Activated T-helper 2 cell treated with anti-CD3 and anti-CD28 coated beads, Interferon-gamma antibody, Interleukin-2, Interleukin-4, amounts not matched to agents 10 μg/mL and 5 μg/mL and 100 μg/mL, durations not matched to agents 14 hours and 24 hours and 36 hours (primary cell): ENCODE measurements at regions not wholly inside any gene's neighbourhood (a gene's known extent, or its start where the extent isn't known, plus 50 kb on each side); places are given as distances from the start of the nearest gene placed in this dataset.
"Not testable (repeated sequence)": the region's sequence is repeated elsewhere in the genome, so short reads cannot be mapped to it uniquely, and the experiment has no call there.

Experiments
- DNase-seq: peaks from one replicate; pipeline ENCODE4 v3.0.0; 2021; ENCODE audit warnings: low spot score
- H3K27ac Mint-ChIP-seq: one replicate; pipeline ENCODE4 v1.8.0; 2021; ENCODE audit warnings: mixed read lengths
- H3K27me3 Mint-ChIP-seq: one replicate; pipeline ENCODE4 v1.8.0; 2021; ENCODE audit warnings: low read depth, mixed read lengths
- H3K36me3 Mint-ChIP-seq: one replicate; pipeline ENCODE4 v1.8.0; 2021; ENCODE audit warnings: low read depth, mixed read lengths
- H3K4me1 Mint-ChIP-seq: one replicate; pipeline ENCODE4 v1.8.0; 2021; ENCODE audit warnings: low read depth, mixed read lengths
- H3K4me3 Mint-ChIP-seq: one replicate; pipeline ENCODE4 v1.8.0; 2021; ENCODE audit warnings: low read depth, mild to moderate bottlenecking, moderate library complexity, mixed read lengths
- H3K9me3 Mint-ChIP-seq: one replicate; pipeline ENCODE4 v1.8.0; 2021; ENCODE audit warnings: mixed read lengths
- intact Hi-C: fragments of 100-400 bp; cut with micrococcal nuclease; formaldehyde crosslinking; loops from one replicate; pipeline ENCODE4 v1.15.1; 2023

- peaks cover 10% of the 10 kb centered on the region for H3K4me1 Mint-ChIP-seq
- no peak overlapping the region for H3K27ac Mint-ChIP-seq
- H3K36me3 Mint-ChIP-seq = no peaks in the 10 kb centered on the region
- DNase-seq = no peak
- no peaks in the 10 kb centered on the region for H3K27me3 Mint-ChIP-seq
- H3K9me3 Mint-ChIP-seq = no peaks in the 10 kb centered on the region
- H3K4me3 Mint-ChIP-seq = no peak overlapping the region
- intact Hi-C loops = loop anchor here (1.0 to 2.0 kb wide), 2 partner anchors 8 to 14 kb away; no protein-coding TSS in a partner anchor
Observed at GRCh38 chr6:139520321-139520768, 145.9 kb upstream of the CITED2 start.

GRCh38 chr6:139519571-139520031, 145.2 kb upstream of the CITED2 start:
- intact Hi-C loops = loop anchor here (1.0 to 5.0 kb wide), 3 partner anchors 9 to 243 kb away; no protein-coding TSS in a partner anchor
- no peaks in the 10 kb centered on the region for H3K9me3 Mint-ChIP-seq
- no peaks in the 10 kb centered on the region for H3K27me3 Mint-ChIP-seq
- H3K4me1 Mint-ChIP-seq = peaks cover 15% of the 10 kb centered on the region
- H3K27ac Mint-ChIP-seq = no peak overlapping the region
- H3K4me3 Mint-ChIP-seq = no peak overlapping the region
- no peak for DNase-seq
- H3K36me3 Mint-ChIP-seq = no peaks in the 10 kb centered on the region

- no peaks in the 10 kb centered on the region for H3K27me3 Mint-ChIP-seq
- no peaks in the 10 kb centered on the region for H3K9me3 Mint-ChIP-seq
- peaks cover 15% of the 10 kb centered on the region for H3K4me1 Mint-ChIP-seq
- H3K36me3 Mint-ChIP-seq = no peaks in the 10 kb centered on the region
- no peak for DNase-seq
- intact Hi-C loops = loop anchor here (5.0 kb wide), 1 partner anchor 243 kb away; no protein-coding TSS in a partner anchor
- H3K27ac Mint-ChIP-seq = no peak overlapping the region
- no peak overlapping the region for H3K4me3 Mint-ChIP-seq
Observed at GRCh38 chr6:139519097-139519496, 144.6 kb upstream of the CITED2 start.

- Mint-ChIP-seq H3K27ac (no peak overlapping the region), H3K4me1 (peaks cover 15% of the 10 kb centered on the region), H3K9me3 (no peaks in the 10 kb centered on the region), H3K4me3 (no peak overlapping the region), H3K36me3 (no peaks in the 10 kb centered on the region), H3K27me3 (no peaks in the 10 kb centered on the region)
- no peak for DNase-seq
- intact Hi-C loops = loop anchor here (5.0 kb wide), 1 partner anchor 244 kb away; no protein-coding TSS in a partner anchor
Observed at GRCh38 chr6:139518556-139519091, 144.2 kb upstream of the CITED2 start.

- not testable (repeated sequence) for H3K27ac Mint-ChIP-seq, H3K36me3 Mint-ChIP-seq, H3K27me3 Mint-ChIP-seq, H3K4me3 Mint-ChIP-seq, DNase-seq, H3K9me3 Mint-ChIP-seq
- intact Hi-C loops = loop anchor here (5.0 kb wide), 1 partner anchor 244 kb away; no protein-coding TSS in a partner anchor
- peaks cover 15% of the 10 kb centered on the region for H3K4me1 Mint-ChIP-seq
Observed at GRCh38 chr6:139517998-139518555, 143.6 kb upstream of the CITED2 start.

GRCh38 chr6:139515511-139515910, 141.1 kb upstream of the CITED2 start:
- Mint-ChIP-seq H3K4me1 (peaks cover 13% of the 10 kb centered on the region), H3K9me3 (no peaks in the 10 kb centered on the region), H3K27me3 (peaks cover 6% of the 10 kb centered on the region), H3K27ac (no peak overlapping the region), H3K36me3 (no peaks in the 10 kb centered on the region), H3K4me3 (no peak overlapping the region)
- intact Hi-C loops = loop anchor here (5.0 kb wide), 1 partner anchor 247 kb away; no protein-coding TSS in a partner anchor
- no peak for DNase-seq

GRCh38 chr6:139514819-139515218, 140.4 kb upstream of the CITED2 start:
- H3K27me3 Mint-ChIP-seq = peaks cover 6% of the 10 kb centered on the region
- DNase-seq = no peak
- intact Hi-C loops = loop anchor here (5.0 kb wide), 1 partner anchor 247 kb away; no protein-coding TSS in a partner anchor
- no peak overlapping the region for H3K27ac Mint-ChIP-seq
- H3K9me3 Mint-ChIP-seq = no peaks in the 10 kb centered on the region
- H3K4me3 Mint-ChIP-seq = no peak overlapping the region
- peaks cover 6% of the 10 kb centered on the region for H3K4me1 Mint-ChIP-seq
- H3K36me3 Mint-ChIP-seq = no peaks in the 10 kb centered on the region

GRCh38 chr6:139510040-139510790, 135.8 kb upstream of the CITED2 start:
- Mint-ChIP-seq H3K4me1 (peaks cover 4% of the 10 kb centered on the region), H3K36me3 (no peaks in the 10 kb centered on the region), H3K9me3 (no peaks in the 10 kb centered on the region), H3K27ac (no peak overlapping the region), H3K27me3 (peaks cover 8% of the 10 kb centered on the region), H3K4me3 (no peak overlapping the region)
- no peak for DNase-seq
- intact Hi-C loops = no loop called here

- intact Hi-C loops = no loop called here
- no peak overlapping the region for H3K27ac Mint-ChIP-seq
- H3K9me3 Mint-ChIP-seq = no peaks in the 10 kb centered on the region
Observed at GRCh38 chr6:139509167-139509566, 134.7 kb upstream of the CITED2 start.

GRCh38 chr6:139508576-139508975, 134.1 kb upstream of the CITED2 start:
- DNase-seq = no peak
- H3K4me3 Mint-ChIP-seq = no peak overlapping the region
- H3K27ac Mint-ChIP-seq = no peak overlapping the region
- H3K36me3 Mint-ChIP-seq = no peaks in the 10 kb centered on the region
- no peaks in the 10 kb centered on the region for H3K4me1 Mint-ChIP-seq
- H3K9me3 Mint-ChIP-seq = no peaks in the 10 kb centered on the region
- H3K27me3 Mint-ChIP-seq = peaks cover 8% of the 10 kb centered on the region
- intact Hi-C loops = no loop called here

More at GRCh38 chr6:139509167-139509566, 134.7 kb upstream of the CITED2 start:
- H3K4me1 Mint-ChIP-seq = no peaks in the 10 kb centered on the region
- no peaks in the 10 kb centered on the region for H3K36me3 Mint-ChIP-seq
- H3K27me3 Mint-ChIP-seq = peaks cover 8% of the 10 kb centered on the region
- no peak overlapping the region for H3K4me3 Mint-ChIP-seq
- no peak for DNase-seq

GRCh38 chr6:139508023-139508422, 133.6 kb upstream of the CITED2 start:
- H3K9me3 Mint-ChIP-seq = no peaks in the 10 kb centered on the region
- no peak for DNase-seq
- H3K4me1 Mint-ChIP-seq = no peaks in the 10 kb centered on the region
- H3K27me3 Mint-ChIP-seq = peaks cover 6% of the 10 kb centered on the region
- H3K27ac Mint-ChIP-seq = no peak overlapping the region
- no peaks in the 10 kb centered on the region for H3K36me3 Mint-ChIP-seq
- no peak overlapping the region for H3K4me3 Mint-ChIP-seq
- intact Hi-C loops = no loop called here

- Mint-ChIP-seq H3K27ac (no peak overlapping the region), H3K4me1 (peaks cover 2% of the 10 kb centered on the region), H3K36me3 (no peaks in the 10 kb centered on the region), H3K4me3 (no peak overlapping the region), H3K9me3 (no peaks in the 10 kb centered on the region), H3K27me3 (peaks cover 2% of the 10 kb centered on the region)
- no peak for DNase-seq
- intact Hi-C loops = no loop called here
Observed at GRCh38 chr6:139500977-139501376, 126.5 kb upstream of the CITED2 start.

GRCh38 chr6:139498715-139499114, 124.3 kb upstream of the CITED2 start:
- Mint-ChIP-seq H3K27ac (no peak overlapping the region), H3K36me3 (no peaks in the 10 kb centered on the region), H3K4me3 (no peak overlapping the region), H3K9me3 (no peaks in the 10 kb centered on the region), H3K4me1 (peaks cover 2% of the 10 kb centered on the region), H3K27me3 (peaks cover 2% of the 10 kb centered on the region)
- intact Hi-C loops = no loop called here
- no peak for DNase-seq
